Activated CD4-positive, alpha-beta T cell treated with anti-CD3 and anti-CD28 coated beads, Interleukin-2, amount 10 ng/mL, durations not matched to agents 24 days and 14 days (primary cell): ENCODE measurements at regions not wholly inside any gene's neighbourhood (a gene's known extent, or its start where the extent isn't known, plus 50 kb on each side); places are given as distances from the start of the nearest gene placed in this dataset.
"Not testable (repeated sequence)": the region's sequence is repeated elsewhere in the genome, so short reads cannot be mapped to it uniquely, and the experiment has no call there.

Source experiments
- DNase-seq: peaks from one replicate; pipeline ENCODE4 v3.0.0; 2022
- H3K27ac Mint-ChIP-seq: one replicate; pipeline ENCODE4 v1.8.0; 2022; ENCODE audit warnings: mild to moderate bottlenecking, mixed read lengths
- H3K27me3 Mint-ChIP-seq: one replicate; pipeline ENCODE4 v1.8.0; 2022; ENCODE audit warnings: mixed read lengths
- H3K36me3 Mint-ChIP-seq: one replicate; pipeline ENCODE4 v1.8.0; 2022; ENCODE audit warnings: low read depth, mild to moderate bottlenecking, mixed read lengths
- H3K4me1 Mint-ChIP-seq: one replicate; pipeline ENCODE4 v1.8.0; 2021; ENCODE audit warnings: mixed read lengths
- H3K4me3 Mint-ChIP-seq: one replicate; pipeline ENCODE4 v1.8.0; 2022; ENCODE audit warnings: mild to moderate bottlenecking, moderate library complexity, mixed read lengths
- H3K9me3 Mint-ChIP-seq: one replicate; pipeline ENCODE4 v1.8.0; 2021; ENCODE audit warnings: mixed read lengths
- intact Hi-C: fragments of 100-400 bp; cut with micrococcal nuclease; formaldehyde crosslinking; loops from one replicate; pipeline ENCODE4 v1.15.1; 2023

GRCh38 chr12:47493801-47494200 lies 212.0 kb downstream of the RPAP3 start:
- Mint-ChIP-seq H3K27me3 (peaks cover 2% of the 10 kb centered on the region), H3K36me3 (no peaks in the 10 kb centered on the region), H3K9me3 (peaks cover 14% of the 10 kb centered on the region), H3K27ac (no peak overlapping the region), H3K4me3 (no peak overlapping the region), H3K4me1 (no peaks in the 10 kb centered on the region)
- DNase-seq, result no peak
- intact Hi-C loops, result no loop called here

- Mint-ChIP-seq H3K4me3 (no peak overlapping the region), H3K4me1 (peaks cover 3% of the 10 kb centered on the region), H3K27ac (no peak overlapping the region), H3K36me3 (peaks cover 3% of the 10 kb centered on the region), H3K9me3 (peaks cover 20% of the 10 kb centered on the region), H3K27me3 (peaks cover 2% of the 10 kb centered on the region)
- no peak for DNase-seq
- intact Hi-C loops, result no loop called here
Observed at GRCh38 chr12:47491516-47492305, 214.1 kb downstream of the RPAP3 start.

GRCh38 chr12:47488888-47489287 lies 216.9 kb downstream of the RPAP3 start:
- Mint-ChIP-seq H3K27ac (no peak overlapping the region), H3K9me3 (peaks cover 23% of the 10 kb centered on the region), H3K4me3 (no peak overlapping the region), H3K36me3 (peaks cover 3% of the 10 kb centered on the region), H3K4me1 (peaks cover 3% of the 10 kb centered on the region), H3K27me3 (peaks cover 2% of the 10 kb centered on the region)
- no peak for DNase-seq
- intact Hi-C loops, result no loop called here

- no peaks in the 10 kb centered on the region for H3K4me1 Mint-ChIP-seq
- H3K4me3 Mint-ChIP-seq, result no peak overlapping the region
- DNase-seq, result no peak
- intact Hi-C loops, result loop anchor here (1.0 kb wide), 1 partner anchor 47 kb away; no protein-coding TSS in a partner anchor
- no peaks in the 10 kb centered on the region for H3K36me3 Mint-ChIP-seq
- peaks cover 23% of the 10 kb centered on the region for H3K9me3 Mint-ChIP-seq
- no peak overlapping the region for H3K27ac Mint-ChIP-seq
- H3K27me3 Mint-ChIP-seq, result peaks cover 5% of the 10 kb centered on the region
Observed at GRCh38 chr12:47481041-47481440, 224.8 kb downstream of the RPAP3 start.

- no peaks in the 10 kb centered on the region for H3K36me3 Mint-ChIP-seq
- peaks cover 5% of the 10 kb centered on the region for H3K27me3 Mint-ChIP-seq
- no peaks in the 10 kb centered on the region for H3K4me1 Mint-ChIP-seq
- no peak overlapping the region for H3K4me3 Mint-ChIP-seq
- no peak overlapping the region for H3K27ac Mint-ChIP-seq
- intact Hi-C loops, result no loop called here
- no peak for DNase-seq
- peaks cover 26% of the 10 kb centered on the region for H3K9me3 Mint-ChIP-seq
Observed at GRCh38 chr12:47478426-47478825, 227.4 kb downstream of the RPAP3 start.

GRCh38 chr12:47473091-47473490 lies 232.7 kb downstream of the RPAP3 start:
- Mint-ChIP-seq H3K9me3 (peaks cover 15% of the 10 kb centered on the region), H3K27ac (no peak overlapping the region), H3K4me1 (no peaks in the 10 kb centered on the region), H3K4me3 (no peak overlapping the region), H3K36me3 (no peaks in the 10 kb centered on the region), H3K27me3 (no peaks in the 10 kb centered on the region)
- no peak for DNase-seq
- intact Hi-C loops, result no loop called here

- H3K36me3 Mint-ChIP-seq, H3K4me1 Mint-ChIP-seq, DNase-seq, H3K27me3 Mint-ChIP-seq, H3K4me3 Mint-ChIP-seq, intact Hi-C loops, H3K27ac Mint-ChIP-seq: not testable (repeated sequence)
- peaks cover 13% of the 10 kb centered on the region for H3K9me3 Mint-ChIP-seq
Observed at GRCh38 chr12:47470349-47470748, 235.5 kb downstream of the RPAP3 start.

- H3K4me1 Mint-ChIP-seq, H3K4me3 Mint-ChIP-seq, H3K36me3 Mint-ChIP-seq, DNase-seq, intact Hi-C loops, H3K27me3 Mint-ChIP-seq, H3K27ac Mint-ChIP-seq: not testable (repeated sequence)
- H3K9me3 Mint-ChIP-seq, result peaks cover 14% of the 10 kb centered on the region
Observed at GRCh38 chr12:47463918-47464317, 241.9 kb downstream of the RPAP3 start.

GRCh38 chr12:47458279-47458678 lies 247.6 kb downstream of the RPAP3 start:
- Mint-ChIP-seq H3K27me3 (peaks cover 6% of the 10 kb centered on the region), H3K9me3 (peaks cover 23% of the 10 kb centered on the region), H3K4me3 (no peak overlapping the region), H3K27ac (no peak overlapping the region), H3K36me3 (no peaks in the 10 kb centered on the region), H3K4me1 (no peaks in the 10 kb centered on the region)
- intact Hi-C loops, result no loop called here
- no peak for DNase-seq

- Mint-ChIP-seq H3K27me3 (peaks cover 3% of the 10 kb centered on the region), H3K4me1 (no peaks in the 10 kb centered on the region), H3K9me3 (peaks cover 16% of the 10 kb centered on the region), H3K27ac (no peak overlapping the region), H3K4me3 (no peak overlapping the region), H3K36me3 (no peaks in the 10 kb centered on the region)
- intact Hi-C loops, result no loop called here
- DNase-seq, result no peak
Observed at GRCh38 chr12:47449797-47450196, 256.0 kb downstream of the RPAP3 start.

- Mint-ChIP-seq H3K9me3 (peaks cover 28% of the 10 kb centered on the region), H3K4me3 (no peak overlapping the region), H3K27me3 (no peaks in the 10 kb centered on the region), H3K4me1 (no peaks in the 10 kb centered on the region), H3K36me3 (no peaks in the 10 kb centered on the region), H3K27ac (no peak overlapping the region)
- intact Hi-C loops, result no loop called here
- no peak for DNase-seq
Observed at GRCh38 chr12:47442310-47442709, 263.5 kb downstream of the RPAP3 start.

GRCh38 chr12:47441490-47441889 lies 264.3 kb downstream of the RPAP3 start:
- Mint-ChIP-seq H3K9me3 (peaks cover 27% of the 10 kb centered on the region), H3K36me3 (no peaks in the 10 kb centered on the region)
- intact Hi-C loops, result no loop called here

GRCh38 chr12:47438175-47438574 lies 267.7 kb downstream of the RPAP3 start:
- Mint-ChIP-seq H3K27ac (no peak overlapping the region), H3K27me3 (peaks cover 2% of the 10 kb centered on the region), H3K36me3 (no peaks in the 10 kb centered on the region), H3K4me1 (no peaks in the 10 kb centered on the region), H3K4me3 (no peak overlapping the region), H3K9me3 (peaks cover 34% of the 10 kb centered on the region)
- DNase-seq, result no peak
- intact Hi-C loops, result no loop called here

More at GRCh38 chr12:47441490-47441889, 264.3 kb downstream of the RPAP3 start:
- DNase-seq, result no peak
- no peak overlapping the region for H3K4me3 Mint-ChIP-seq
- no peak overlapping the region for H3K27ac Mint-ChIP-seq
- no peaks in the 10 kb centered on the region for H3K4me1 Mint-ChIP-seq
- H3K27me3 Mint-ChIP-seq, result no peaks in the 10 kb centered on the region

- intact Hi-C loops, result no loop called here
- H3K4me1 Mint-ChIP-seq, result no peaks in the 10 kb centered on the region
- H3K4me3 Mint-ChIP-seq, result no peak overlapping the region
- H3K27me3 Mint-ChIP-seq, result peaks cover 2% of the 10 kb centered on the region
- H3K9me3 Mint-ChIP-seq, result peaks cover 27% of the 10 kb centered on the region
- no peak overlapping the region for H3K27ac Mint-ChIP-seq
- no peak for DNase-seq
- no peaks in the 10 kb centered on the region for H3K36me3 Mint-ChIP-seq
Observed at GRCh38 chr12:47437570-47437969, 268.3 kb downstream of the RPAP3 start.

- Mint-ChIP-seq H3K27ac (no peak overlapping the region), H3K27me3 (peaks cover 2% of the 10 kb centered on the region), H3K4me3 (no peak overlapping the region)
Observed at GRCh38 chr12:47433876-47434275, 272.0 kb downstream of the RPAP3 start.

More at GRCh38 chr12:47433876-47434275, 272.0 kb downstream of the RPAP3 start:
- intact Hi-C loops, result loop anchor here (1.0 kb wide), 1 partner anchor 47 kb away; no protein-coding TSS in a partner anchor
- no peak for DNase-seq
- Mint-ChIP-seq H3K9me3 (peaks cover 18% of the 10 kb centered on the region), H3K4me1 (no peaks in the 10 kb centered on the region), H3K36me3 (no peaks in the 10 kb centered on the region)
